ENCODE measurements at regions not wholly inside any gene's neighbourhood (a gene's known extent, or its start where the extent isn't known, plus 50 kb on each side); places are given as distances from the start of the nearest gene placed in this dataset.

- H2AFZ ChIP-seq (ENCODE audit: insufficient read depth, low read depth, low read length, poor library complexity, severe bottlenecking): no peak overlapping the region
- no peak for TF ChIP-seq CTCF (IDR thresholded peaks at IDR 0.05)
- H3K4me3 ChIP-seq (replicated peaks in 1 of 3; ENCODE audit: low read depth in 2 of 3, low read length in 3 of 3): no peak overlapping the region
- intact Hi-C loops (cut with micrococcal nuclease): no loop called here
- H3K79me2 ChIP-seq (ENCODE audit: insufficient read depth, low read length): no peaks in the 10 kb centered on the region
- no peak overlapping the region for H3K4me3 Mint-ChIP-seq
- peaks cover 5 to 13% of the 10 kb centered on the region in 2 donors for H3K4me1 ChIP-seq (ENCODE audit: control insufficient read depth in 1 of 2, insufficient read depth in 2 of 2, low read length in 2 of 2)
- H3K9ac ChIP-seq (ENCODE audit: insufficient read depth, low read length, poor library complexity, severe bottlenecking): no peak overlapping the region
- no peaks in the 10 kb centered on the region for H3K27me3 ChIP-seq (ENCODE audit: control insufficient read depth in 2 of 2, insufficient read depth in 2 of 2, low read length in 2 of 2)
- DNase-seq: no peak
- peaks cover 6 to 8% of the 10 kb centered on the region in 2 donors for H3K9me3 ChIP-seq (replicated peaks in 1 of 2; ENCODE audit: control insufficient read depth in 1 of 2, insufficient read depth in 1 of 2, low read length in 2 of 2)
- no peak overlapping the region for H3K27ac ChIP-seq (ENCODE audit: low read depth in 1 of 2, low read length in 2 of 2)
- H3K27me3 Mint-ChIP-seq (ENCODE audit: low read depth in 3 of 3): peaks cover 3 to 8% (median 4%) of the 10 kb centered on the region in 3 donors
- no peak overlapping the region for H3K4me2 ChIP-seq (replicated peaks; ENCODE audit: extremely low read depth, low read length, poor library complexity, severe bottlenecking)
- H4K20me1 ChIP-seq (ENCODE audit: insufficient read depth, low read length): no peaks in the 10 kb centered on the region
- no peaks in the 10 kb centered on the region for H3K36me3 Mint-ChIP-seq
- H3K9me3 Mint-ChIP-seq: peaks cover 0 to 14% (median 11%) of the 10 kb centered on the region in 7 donors
- peaks cover 10% of the 10 kb centered on the region for H3K4me1 Mint-ChIP-seq
- no peaks in the 10 kb centered on the region for H3K36me3 ChIP-seq (replicated peaks in 1 of 2; ENCODE audit: control insufficient read depth in 1 of 2, insufficient read depth in 2 of 2, low read length in 2 of 2)
- no CpG with 5 or more reads among the region's 1 CpG for WGBS (ENCODE audit: insufficient coverage)
- no peak overlapping the region for H3K27ac Mint-ChIP-seq
These were observed 81.8 kb upstream of the KITLG start for GRCh38 chr12:88662093-88662492.

- Mint-ChIP-seq H3K9me3 (peaks cover 0 to 16% (median 12%) of the 10 kb centered on the region in 7 donors), H3K4me3 (no peak overlapping the region)
These were observed 77.7 kb upstream of the KITLG start for GRCh38 chr12:88658009-88658408.

More at GRCh38 chr12:88658009-88658408, 77.7 kb upstream of the KITLG start:
- Histone ChIP-seq H3K9me3 (replicated peaks in 1 of 2; ENCODE audit: control insufficient read depth in 1 of 2, insufficient read depth in 1 of 2, low read length in 2 of 2) (peaks cover 6 to 8% of the 10 kb centered on the region in 2 donors), H3K9ac (ENCODE audit: insufficient read depth, low read length, poor library complexity, severe bottlenecking) (no peak overlapping the region), H3K4me1 (ENCODE audit: control insufficient read depth in 1 of 2, insufficient read depth in 2 of 2, low read length in 2 of 2) (peaks cover 5 to 13% of the 10 kb centered on the region in 2 donors), H3K27ac (ENCODE audit: low read depth in 1 of 2, low read length in 2 of 2) (no peak overlapping the region), H3K4me3 (replicated peaks in 1 of 3; ENCODE audit: low read depth in 2 of 3, low read length in 3 of 3) (no peak overlapping the region), H4K20me1 (ENCODE audit: insufficient read depth, low read length) (no peaks in the 10 kb centered on the region), H3K27me3 (ENCODE audit: control insufficient read depth in 2 of 2, insufficient read depth in 2 of 2, low read length in 2 of 2) (peaks cover 0 to 8% of the 10 kb centered on the region in 2 donors), H3K4me2 (replicated peaks; ENCODE audit: extremely low read depth, low read length, poor library complexity, severe bottlenecking) (no peak overlapping the region), H3K36me3 (replicated peaks in 1 of 2; ENCODE audit: control insufficient read depth in 1 of 2, insufficient read depth in 2 of 2, low read length in 2 of 2) (no peaks in the 10 kb centered on the region), H3K79me2 (ENCODE audit: insufficient read depth, low read length) (no peaks in the 10 kb centered on the region), H2AFZ (ENCODE audit: insufficient read depth, low read depth, low read length, poor library complexity, severe bottlenecking) (no peak overlapping the region)
- Mint-ChIP-seq H3K27ac (no peak overlapping the region), H3K27me3 (ENCODE audit: low read depth in 3 of 3) (peaks cover 0 to 9% (median 6%) of the 10 kb centered on the region in 3 donors), H3K36me3 (no peaks in the 10 kb centered on the region), H3K4me1 (peaks cover 10% of the 10 kb centered on the region)
- intact Hi-C loops (cut with micrococcal nuclease): no loop called here
- no peak for TF ChIP-seq CTCF (IDR thresholded peaks at IDR 0.05)
- no peak for DNase-seq

All from CD14-positive monocyte (primary cell).